ENCODE measurements at regions not wholly inside any gene's neighbourhood (a gene's known extent, or its start where the extent isn't known, plus 50 kb on each side); places are given as distances from the start of the nearest gene placed in this dataset.

GRCh38 chr4:110710070-110710469 is 87.2 kb upstream of the PITX2 start:
- no peak for TF ChIP-seq CTCF (IDR thresholded peaks at IDR 0.05; ENCODE audit: insufficient read depth, low read depth, low read length)
- CTCF ChIA-PET = interaction anchor here (0.8 kb wide), 1 partner anchor 9 kb away, joined by 4 read pairs; no protein-coding TSS in a partner anchor
- no peak for DNase-seq (ENCODE audit: low read depth)
- H3K27me3 ChIP-seq (ENCODE audit: control insufficient read depth, insufficient read depth, low read length) = no peaks in the 10 kb centered on the region
- H3K4me3 ChIP-seq (ENCODE audit: low read depth, low read length) = no peak overlapping the region
- H3K36me3 ChIP-seq (ENCODE audit: control insufficient read depth, insufficient read depth, low read length) = no peaks in the 10 kb centered on the region
- POLR2A ChIA-PET = no interaction called here

DNA sequence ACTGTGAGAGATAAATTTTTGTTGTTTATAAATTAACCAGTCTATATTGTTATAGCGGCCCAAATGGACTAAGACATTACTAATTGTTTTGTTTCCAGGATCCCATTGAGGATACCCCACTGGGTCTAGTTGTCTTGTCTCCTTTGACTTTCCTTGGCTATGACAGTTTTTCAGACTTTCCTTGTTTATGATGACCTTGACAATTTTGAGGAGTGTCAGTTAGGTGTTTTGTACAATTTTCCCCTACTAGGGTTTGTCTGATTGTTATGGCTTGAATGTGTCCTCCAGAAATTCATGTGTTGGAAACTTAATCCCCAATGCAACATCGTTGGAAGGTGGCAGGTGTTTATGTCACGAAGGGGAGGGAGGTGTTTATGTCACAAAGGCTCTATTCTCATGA is 89.6 kb upstream of the PITX2 start:
- ChIA-PET POLR2A (no interaction called here), CTCF (no interaction called here)
- no peak for TF ChIP-seq CTCF (IDR thresholded peaks at IDR 0.05; ENCODE audit: insufficient read depth, low read depth, low read length)
- H3K27me3 ChIP-seq (ENCODE audit: control insufficient read depth, insufficient read depth, low read length) = no peaks in the 10 kb centered on the region; the same call in 1 of the 2 replicates
- H3K4me3 ChIP-seq (ENCODE audit: low read depth, low read length) = no peak overlapping the region
- H3K36me3 ChIP-seq (ENCODE audit: control insufficient read depth, insufficient read depth, low read length) = no peaks in the 10 kb centered on the region
- no peak for DNase-seq (ENCODE audit: low read depth)

GRCh38 chr4:110730318-110730717 is 107.4 kb upstream of the PITX2 start:
- no peaks in the 10 kb centered on the region for H3K27me3 ChIP-seq (ENCODE audit: control insufficient read depth, insufficient read depth, low read length)
- CTCF ChIA-PET = no interaction called here
- no peaks in the 10 kb centered on the region for H3K36me3 ChIP-seq (ENCODE audit: control insufficient read depth, insufficient read depth, low read length)

DNA sequence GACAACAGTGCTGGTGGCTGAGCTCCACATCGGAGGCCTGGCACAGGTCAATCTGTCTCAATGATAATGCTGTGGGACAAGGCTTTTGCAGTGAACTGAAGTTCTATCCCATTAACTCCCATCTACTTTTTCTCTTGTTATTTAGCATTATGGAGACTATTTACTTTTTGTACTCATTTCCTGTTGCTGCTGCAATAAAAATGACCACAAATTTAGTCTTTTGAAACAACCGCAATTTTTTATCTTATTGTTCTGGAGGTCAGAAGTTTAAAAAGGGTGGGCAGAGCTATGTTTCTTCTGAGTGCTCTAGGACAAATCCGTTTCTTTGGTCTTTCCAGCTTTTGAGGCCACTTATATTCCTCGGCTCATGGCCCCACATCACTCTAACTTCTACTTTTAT is 111.0 kb upstream of the PITX2 start:
- DNase-seq (ENCODE audit: low read depth) = no peak
- TF ChIP-seq CTCF (IDR thresholded peaks at IDR 0.05; ENCODE audit: insufficient read depth, low read depth, low read length) = no peak
- no peaks in the 10 kb centered on the region for H3K36me3 ChIP-seq (ENCODE audit: control insufficient read depth, insufficient read depth, low read length)
- ChIA-PET CTCF (interaction anchor here (0.6 to 1.1 kb wide), 2 partner anchors 12 to 34 kb away, joined by 3 to 4 read pairs; no protein-coding TSS in a partner anchor), POLR2A (no interaction called here)
- no peaks in the 10 kb centered on the region for H3K27me3 ChIP-seq (ENCODE audit: control insufficient read depth, insufficient read depth, low read length)
- H3K4me3 ChIP-seq (ENCODE audit: low read depth, low read length) = no peak overlapping the region

More at GRCh38 chr4:110730318-110730717, 107.4 kb upstream of the PITX2 start:
- no peak for DNase-seq (ENCODE audit: low read depth)
- TF ChIP-seq CTCF (IDR thresholded peaks at IDR 0.05; ENCODE audit: insufficient read depth, low read depth, low read length) = no peak
- POLR2A ChIA-PET = no interaction called here
- H3K4me3 ChIP-seq (ENCODE audit: low read depth, low read length) = no peak overlapping the region

- CTCF ChIA-PET = no interaction called here
- no peaks in the 10 kb centered on the region for H3K36me3 ChIP-seq (ENCODE audit: control insufficient read depth, insufficient read depth, low read length)
- DNase-seq (ENCODE audit: low read depth) = no peak
- H3K4me3 ChIP-seq (ENCODE audit: low read depth, low read length) = no peak overlapping the region
- H3K27me3 ChIP-seq (ENCODE audit: control insufficient read depth, insufficient read depth, low read length) = no peaks in the 10 kb centered on the region
- TF ChIP-seq CTCF (IDR thresholded peaks at IDR 0.05; ENCODE audit: insufficient read depth, low read depth, low read length) = no peak
- POLR2A ChIA-PET = no interaction called here
Measured at GRCh38 chr4:110735686-110736085, 112.8 kb upstream of the PITX2 start.
